SK-N-SH (cell line): ENCODE measurements at regions not wholly inside any gene's neighbourhood (a gene's known extent, or its start where the extent isn't known, plus 50 kb on each side); places are given as distances from the start of the nearest gene placed in this dataset.

ENCODE experiments used
- CTCF ChIA-PET: fragments of 300-600, 350-600 bp; formaldehyde crosslinking; extraction: SDS; loops from one replicate; lab custom pipeline; 2021; lab: Yijun Ruan, JAX
- POLR2A ChIA-PET: fragments of 350-600 bp; sonication (Branson Sonifier 250); formaldehyde crosslinking; extraction: SDS; loops from one replicate; lab custom pipeline; 2020; ENCODE audit warnings: antibody characterized with exemption, inconsistent platforms; lab: Yijun Ruan, JAX
- DNase-seq: peaks from one replicate; pipeline ENCODE4 v3.0.0; 2012
- H2AFZ ChIP-seq: fragments of 200-600 bp; sonication (generic); 2 replicates; pipeline ENCODE4 v1.8.1; 2016; ENCODE audit warnings: antibody characterized with exemption, mild to moderate bottlenecking, low read depth
- H3F3A ChIP-seq: fragments of 200-600 bp; sonication (generic); replicated peaks from 2 replicates; pipeline ENCODE3; 2016; ENCODE audit warnings: antibody characterized with exemption, mild to moderate bottlenecking; ENCODE audit not compliant: insufficient read depth
- H3K27ac ChIP-seq, 2 experiments: fragments of 200-500 bp in 1 of 2; fragments of 200-600 bp in 1 of 2; sonication (Bioruptor generic) in 1 of 2; sonication (generic), shearing (Covaris generic) in 1 of 2; 2 replicates each; pipeline versions ENCODE4 v1.5.1 to v1.6.1; 2014 to 2016; ENCODE audit warnings: low read depth in 2 of 2, inconsistent platforms in 1 of 2, low read length in 1 of 2, mild to moderate bottlenecking in 1 of 2, mixed read lengths in 1 of 2
- H3K27me3 ChIP-seq: fragments of 200-600 bp; sonication (generic), shearing (Covaris generic); 2 replicates; pipeline ENCODE4 v1.6.1; 2016; ENCODE audit warnings: mixed run types; ENCODE audit not compliant: insufficient read depth
- H3K36me3 ChIP-seq, 2 experiments: fragments of 200-500 bp in 1 of 2; fragments of 200-600 bp in 1 of 2; sonication (Bioruptor generic) in 1 of 2; sonication (generic) in 1 of 2; replicated peaks in 1 of 2; 2 replicates each; pipeline versions ENCODE3 to v1.5.1; 2014 to 2016; ENCODE audit warnings: low read length in 1 of 2, mild to moderate bottlenecking in 1 of 2; ENCODE audit not compliant: insufficient read depth in 2 of 2, control insufficient read depth in 1 of 2
- H3K4me1 ChIP-seq, 2 experiments: fragments of 200-500 bp in 1 of 2; fragments of 200-600 bp in 1 of 2; sonication (Bioruptor generic) in 1 of 2; sonication (generic), shearing (Covaris generic) in 1 of 2; 2 replicates each; pipeline versions ENCODE4 v1.5.1 to v1.6.1; 2014 to 2016; ENCODE audit warnings: low read depth in 1 of 2, low read length in 1 of 2, mixed run types in 1 of 2; ENCODE audit not compliant: insufficient read depth in 2 of 2, control insufficient read depth in 1 of 2
- H3K4me2 ChIP-seq: fragments of 200-600 bp; sonication (generic), shearing (Covaris generic); 2 replicates; pipeline ENCODE4 v1.6.1; 2017; ENCODE audit warnings: mixed run types
- H3K4me3 ChIP-seq, 2 experiments: fragments of 200-500 bp in 1 of 2; fragments of 200-600 bp in 1 of 2; sonication (Bioruptor generic) in 1 of 2; sonication (generic), shearing (Covaris generic) in 1 of 2; 2 replicates each; pipeline versions ENCODE4 v1.5.1 to v1.8.1; 2014 to 2016; ENCODE audit warnings: low read depth in 2 of 2, inconsistent platforms in 1 of 2, low read length in 1 of 2, mild to moderate bottlenecking in 1 of 2, mixed read lengths in 1 of 2, moderate library complexity in 1 of 2
- H3K79me2 ChIP-seq: fragments of 200-600 bp; sonication (generic); 2 replicates; pipeline ENCODE4 v1.8.1; 2017; ENCODE audit warnings: mild to moderate bottlenecking; ENCODE audit not compliant: insufficient read depth
- H3K9ac ChIP-seq: fragments of 200-600 bp; sonication (generic); 2 replicates; pipeline ENCODE4 v1.6.1; 2017; ENCODE audit warnings: mixed run types
- H3K9me2 ChIP-seq: fragments of 200-600 bp; sonication (generic); 2 replicates; pipeline ENCODE4 v1.6.1; 2017; ENCODE audit warnings: mixed run types
- H3K9me3 ChIP-seq: fragments of 200-600 bp; sonication (generic); 2 replicates; pipeline ENCODE4 v1.6.1; 2017; ENCODE audit warnings: mixed run types, mild to moderate bottlenecking, moderate library complexity
- H4K20me1 ChIP-seq: fragments of 200-600 bp; sonication (generic); 2 replicates; pipeline ENCODE4 v1.6.1; 2017; ENCODE audit warnings: mild to moderate bottlenecking, mixed run types; ENCODE audit not compliant: insufficient read depth
- CHD2 ChIP-seq: fragments of 150-350 bp; IDR thresholded peaks from 2 replicates; pipeline ENCODE4 v1.6.1; 2018; ENCODE audit warnings: low read length; ENCODE audit not compliant: partially characterized antibody
- ELF1 ChIP-seq: IDR thresholded peaks from 2 replicates; pipeline ENCODE4 v1.4.0; 2012
- EP300 ChIP-seq, 2 experiments: IDR thresholded peaks; 2 replicates each; pipeline versions ENCODE4 v1.4.0 to v1.6.1; 2012; ENCODE audit warnings: borderline replicate concordance in 1 of 2, low read depth in 1 of 2, low read length in 1 of 2
- FOSL2 ChIP-seq: IDR thresholded peaks from 2 replicates; pipeline ENCODE4 v1.4.0; 2012; ENCODE audit warnings: low read depth, mild to moderate bottlenecking, moderate library complexity, borderline replicate concordance
- FOXJ3 ChIP-seq: sonication (generic); formaldehyde crosslinking; IDR thresholded peaks from 2 replicates; pipeline ENCODE4 v1.5.1; 2020; ENCODE audit warnings: mild to moderate bottlenecking, missing genetic modification reagents
- GABPA ChIP-seq: IDR thresholded peaks from 2 replicates; pipeline ENCODE4 v1.4.0; 2012; ENCODE audit warnings: low read depth, mild to moderate bottlenecking
- MEF2A ChIP-seq: IDR thresholded peaks from 2 replicates; pipeline ENCODE4 v1.4.0; 2012; ENCODE audit warnings: low read depth, borderline replicate concordance
- MXI1 ChIP-seq: IDR thresholded peaks from 2 replicates; pipeline ENCODE4 v1.6.1; 2012; ENCODE audit warnings: mild to moderate bottlenecking, low read depth, low read length, improper control_type of control experiment
- NFIC ChIP-seq: IDR thresholded peaks from 2 replicates; pipeline ENCODE4 v1.4.0; 2012; ENCODE audit warnings: borderline replicate concordance
- NRF1 ChIP-seq: IDR thresholded peaks from 2 replicates; pipeline ENCODE4 v1.6.1; 2012; ENCODE audit warnings: low read depth, mild to moderate bottlenecking, low read length
- PBX3 ChIP-seq: IDR thresholded peaks from 2 replicates; pipeline ENCODE4; 2012
- RAD21 ChIP-seq: IDR thresholded peaks from 2 replicates; pipeline ENCODE4 v1.6.1; 2012; ENCODE audit warnings: mild to moderate bottlenecking, low read length
- RCOR1 ChIP-seq: fragments of 150-350 bp; IDR thresholded peaks from 2 replicates; pipeline ENCODE4 v1.6.1; 2017; ENCODE audit warnings: antibody characterized with exemption, low read length
- RFX5 ChIP-seq: IDR thresholded peaks from 2 replicates; pipeline ENCODE4 v1.6.1; 2012; ENCODE audit warnings: mild to moderate bottlenecking, improper control_type of control experiment, low read length
- SMC3 ChIP-seq: IDR thresholded peaks from 2 replicates; pipeline ENCODE4 v1.6.1; 2012; ENCODE audit warnings: low read depth, low read length, improper control_type of control experiment
- TCF12 ChIP-seq: IDR thresholded peaks from 2 replicates; pipeline ENCODE4 v1.4.0; 2012
- WGBS: methylation state at CpG from one replicate; pipeline ENCODE4 v1.1.6; 2017; ENCODE audit warnings: low lambda C conversion rate; 5-methylcytosine and 5-hydroxymethylcytosine counted together
- TF ChIP-seq, protein P1 (sequence below): IDR thresholded peaks from 2 replicates; pipeline ENCODE4 v1.4.0; 2012; ENCODE audit warnings: low read depth

- DNase-seq, result no peak
- CTCF ChIA-PET, result interaction anchor here (1.2 to 1.4 kb wide), 2 partner anchors 13 to 311 kb away, joined by 4 to 11 read pairs; no protein-coding TSS in a partner anchor
These were observed 336.1 kb upstream of the PKDCC start for GRCh38 chr2:41711736-41712135.

DNA sequence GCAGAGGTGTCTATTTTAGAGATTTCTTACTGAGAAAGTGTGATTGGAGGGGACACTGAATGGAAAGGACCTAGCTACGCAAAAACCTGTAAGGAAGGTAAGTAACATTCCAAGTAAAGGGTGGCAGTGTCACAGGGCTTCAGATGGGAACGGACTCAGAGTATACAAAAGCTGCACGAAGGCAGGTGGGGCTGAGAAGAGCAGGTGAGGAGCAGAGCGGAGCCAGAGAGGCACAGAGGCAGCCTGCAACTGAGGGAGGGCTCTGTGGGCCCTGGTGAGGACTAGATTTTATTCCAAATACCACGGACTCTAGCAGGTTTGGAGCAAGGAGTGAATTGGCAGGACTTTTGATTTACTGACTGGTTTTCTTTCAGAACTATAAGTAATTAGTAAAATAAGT, 331.3 kb upstream of the PKDCC start:
- CTCF ChIA-PET, result interaction anchor here (1.4 to 2.3 kb wide), 2 partner anchors 18 to 302 kb away, joined by 3 to 13 read pairs; no protein-coding TSS in a partner anchor
- H3K9ac ChIP-seq, result no peak overlapping the region
- H3K27me3 ChIP-seq, result no peaks in the 10 kb centered on the region
- H3K4me1 ChIP-seq, result peaks cover 0 to 4% of the 10 kb centered on the region in 2 experiments; a peak in 2 of 4 replicates
- no peak overlapping the region for H2AFZ ChIP-seq
- no peaks in the 10 kb centered on the region for H4K20me1 ChIP-seq
- POLR2A ChIA-PET, result no interaction called here
- H3K27ac ChIP-seq, result no peak overlapping the region
- no peak for DNase-seq
- TF ChIP-seq TCF12, result no peak
- TF ChIP-seq, protein P1, sequence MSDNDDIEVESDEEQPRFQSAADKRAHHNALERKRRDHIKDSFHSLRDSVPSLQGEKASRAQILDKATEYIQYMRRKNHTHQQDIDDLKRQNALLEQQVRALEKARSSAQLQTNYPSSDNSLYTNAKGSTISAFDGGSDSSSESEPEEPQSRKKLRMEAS, result no peak
- no peak for TF ChIP-seq RFX5
- TF ChIP-seq NRF1, result no peak
- no peak for TF ChIP-seq GABPA
- TF ChIP-seq EP300 (IDR thresholded peaks at IDR 0.05; ENCODE audit: borderline replicate concordance in 1 of 2, low read depth in 1 of 2, low read length in 1 of 2), result no peak
- no peak for TF ChIP-seq NFIC
- TF ChIP-seq MXI1, result no peak
- no peak for TF ChIP-seq FOXJ3 (CRISPR knock-in tag)
- no peak for TF ChIP-seq MEF2A
- no peak for TF ChIP-seq RCOR1
- TF ChIP-seq RAD21, result no peak
- no peak for TF ChIP-seq FOSL2
- no peak for TF ChIP-seq ELF1
- TF ChIP-seq CHD2, result no peak
- TF ChIP-seq, all 33 proteins: peak for 0
- WGBS, result 64% methylated on average over 5 of the region's 5 CpGs
- Histone ChIP-seq H3K4me2 (no peak overlapping the region), H3F3A (no peaks in the 10 kb centered on the region), H3K36me3 (no peaks in the 10 kb centered on the region), H3K4me3 (no peak overlapping the region), H3K9me3 (no peaks in the 10 kb centered on the region), H3K79me2 (no peaks in the 10 kb centered on the region), H3K9me2 (no peaks in the 10 kb centered on the region)

More at GRCh38 chr2:41711736-41712135, 336.1 kb upstream of the PKDCC start:
- TF ChIP-seq SMC3, result no peak
- no peak for TF ChIP-seq PBX3
- POLR2A ChIA-PET, result no interaction called here
- no peaks in the 10 kb centered on the region for H3K9me3 ChIP-seq
- H2AFZ ChIP-seq, result no peak overlapping the region
- H3K27me3 ChIP-seq, result no peaks in the 10 kb centered on the region
- H3K27ac ChIP-seq, result no peak overlapping the region
- 80% methylated on average over 2 of the region's 2 CpGs for WGBS
- no peaks in the 10 kb centered on the region for H3K36me3 ChIP-seq
- no peaks in the 10 kb centered on the region for H4K20me1 ChIP-seq
- H3K4me3 ChIP-seq, result no peak overlapping the region
- no peaks in the 10 kb centered on the region for H3F3A ChIP-seq
- no peak overlapping the region for H3K4me2 ChIP-seq
- no peaks in the 10 kb centered on the region; a peak in 1 of 4 replicates for H3K4me1 ChIP-seq
- no peaks in the 10 kb centered on the region for H3K79me2 ChIP-seq
- H3K9me2 ChIP-seq, result no peaks in the 10 kb centered on the region
- H3K9ac ChIP-seq, result no peak overlapping the region
